IPS-20b (cell line): ENCODE measurements at regions not wholly inside any gene's neighbourhood (a gene's known extent, or its start where the extent isn't known, plus 50 kb on each side); places are given as distances from the start of the nearest gene placed in this dataset.

Source experiments
- H3K27ac ChIP-seq: one replicate; pipeline ENCODE4 v1.5.1; 2013; ENCODE audit warnings: low read length
- H3K27me3 ChIP-seq: 2 replicates; pipeline ENCODE4 v1.6.1; 2013; ENCODE audit warnings: mild to moderate bottlenecking, low read length, inconsistent platforms; ENCODE audit not compliant: insufficient read depth
- H3K36me3 ChIP-seq: 2 replicates; pipeline ENCODE4 v1.6.1; 2013; ENCODE audit warnings: low read depth, mild to moderate bottlenecking, inconsistent platforms, low read length, moderate library complexity; ENCODE audit not compliant: insufficient read depth
- H3K4me1 ChIP-seq: 2 replicates; pipeline ENCODE4 v1.6.1; 2013; ENCODE audit warnings: mild to moderate bottlenecking, control low read depth, inconsistent platforms, low read length, moderate library complexity; ENCODE audit not compliant: insufficient read depth
- H3K4me3 ChIP-seq: 2 replicates; pipeline ENCODE4 v1.5.1; 2013; ENCODE audit warnings: mild to moderate bottlenecking, low read length, inconsistent platforms
- H3K9ac ChIP-seq: 2 replicates; pipeline ENCODE4 v1.6.1; 2013; ENCODE audit warnings: low read depth, mild to moderate bottlenecking, inconsistent platforms, low read length, moderate library complexity
- H3K9me3 ChIP-seq: 2 replicates; pipeline ENCODE4 v1.6.1; 2013; ENCODE audit warnings: mild to moderate bottlenecking, low read depth, low read length, inconsistent platforms; ENCODE audit not compliant: insufficient read depth

GRCh38 chr2:136402281-136402680 is 284.3 kb upstream of the CXCR4 start:
- Histone ChIP-seq H3K36me3 (no peaks in the 10 kb centered on the region), H3K9ac (no peak overlapping the region), H3K4me1 (peaks cover 5% of the 10 kb centered on the region), H3K9me3 (no peaks in the 10 kb centered on the region), H3K27me3 (peaks cover 9% of the 10 kb centered on the region; the same call in 1 of the 2 replicates), H3K4me3 (no peak overlapping the region), H3K27ac (no peak overlapping the region)

- H3K4me1 ChIP-seq: no peaks in the 10 kb centered on the region
- H3K27me3 ChIP-seq: no peaks in the 10 kb centered on the region
- no peaks in the 10 kb centered on the region for H3K36me3 ChIP-seq
- H3K4me3 ChIP-seq: no peak overlapping the region
- H3K27ac ChIP-seq: no peak overlapping the region
- no peak overlapping the region for H3K9ac ChIP-seq
- no peaks in the 10 kb centered on the region for H3K9me3 ChIP-seq
These were observed 281.8 kb upstream of the CXCR4 start for GRCh38 chr2:136399667-136400289.

- Histone ChIP-seq H3K27ac (no peak overlapping the region), H3K36me3 (no peaks in the 10 kb centered on the region), H3K27me3 (no peaks in the 10 kb centered on the region), H3K4me3 (no peak overlapping the region), H3K9ac (no peak overlapping the region), H3K9me3 (no peaks in the 10 kb centered on the region), H3K4me1 (no peaks in the 10 kb centered on the region)
These were observed 277.6 kb upstream of the CXCR4 start for GRCh38 chr2:136395582-136395981.

- Histone ChIP-seq H3K36me3 (no peaks in the 10 kb centered on the region), H3K27ac (no peak overlapping the region), H3K9me3 (no peaks in the 10 kb centered on the region), H3K4me3 (no peak overlapping the region), H3K9ac (no peak overlapping the region), H3K4me1 (no peaks in the 10 kb centered on the region), H3K27me3 (no peaks in the 10 kb centered on the region; the same call in 1 of the 2 replicates)
These were observed 276.4 kb upstream of the CXCR4 start for GRCh38 chr2:136394136-136395060.

GRCh38 chr2:136393514-136393913 is 275.6 kb upstream of the CXCR4 start:
- H3K9me3 ChIP-seq: no peaks in the 10 kb centered on the region
- no peak overlapping the region for H3K4me3 ChIP-seq
- H3K4me1 ChIP-seq: no peaks in the 10 kb centered on the region
- no peaks in the 10 kb centered on the region for H3K36me3 ChIP-seq
- H3K27me3 ChIP-seq: no peaks in the 10 kb centered on the region; the same call in 1 of the 2 replicates
- H3K9ac ChIP-seq: no peak overlapping the region
- H3K27ac ChIP-seq: no peak overlapping the region

- no peak overlapping the region for H3K4me3 ChIP-seq
- no peak overlapping the region for H3K27ac ChIP-seq
- H3K9ac ChIP-seq: no peak overlapping the region
- H3K9me3 ChIP-seq: no peaks in the 10 kb centered on the region
- no peaks in the 10 kb centered on the region; the same call in 1 of the 2 replicates for H3K27me3 ChIP-seq
- H3K36me3 ChIP-seq: no peaks in the 10 kb centered on the region
- no peaks in the 10 kb centered on the region for H3K4me1 ChIP-seq
These were observed 275.1 kb upstream of the CXCR4 start for GRCh38 chr2:136392897-136393505.

GRCh38 chr2:136389809-136390208 is 271.9 kb upstream of the CXCR4 start:
- Histone ChIP-seq H3K4me1 (no peaks in the 10 kb centered on the region), H3K4me3 (no peak overlapping the region), H3K36me3 (no peaks in the 10 kb centered on the region), H3K27me3 (no peaks in the 10 kb centered on the region; the same call in 1 of the 2 replicates), H3K27ac (no peak overlapping the region), H3K9me3 (no peaks in the 10 kb centered on the region), H3K9ac (no peak overlapping the region)

GRCh38 chr2:136386046-136386445 is 268.1 kb upstream of the CXCR4 start:
- Histone ChIP-seq H3K36me3 (no peaks in the 10 kb centered on the region), H3K4me3 (no peak overlapping the region), H3K9me3 (no peaks in the 10 kb centered on the region), H3K27ac (no peak overlapping the region), H3K27me3 (no peaks in the 10 kb centered on the region; the same call in 1 of the 2 replicates), H3K4me1 (no peaks in the 10 kb centered on the region), H3K9ac (no peak overlapping the region)

- no peaks in the 10 kb centered on the region for H3K4me1 ChIP-seq
- H3K4me3 ChIP-seq: no peak overlapping the region
- no peaks in the 10 kb centered on the region for H3K27me3 ChIP-seq
- H3K36me3 ChIP-seq: no peaks in the 10 kb centered on the region
- no peaks in the 10 kb centered on the region for H3K9me3 ChIP-seq
- no peak overlapping the region for H3K9ac ChIP-seq
- H3K27ac ChIP-seq: no peak overlapping the region
These were observed 266.8 kb upstream of the CXCR4 start for GRCh38 chr2:136384531-136385303.

GRCh38 chr2:136383167-136383566 is 265.2 kb upstream of the CXCR4 start:
- H3K27me3 ChIP-seq: no peaks in the 10 kb centered on the region
- H3K9ac ChIP-seq: no peak overlapping the region
- no peaks in the 10 kb centered on the region for H3K4me1 ChIP-seq
- no peaks in the 10 kb centered on the region for H3K36me3 ChIP-seq
- H3K9me3 ChIP-seq: no peaks in the 10 kb centered on the region
- H3K4me3 ChIP-seq: no peak overlapping the region
- no peak overlapping the region for H3K27ac ChIP-seq
